Sigmoid colon (tissue), 6 donors: ENCODE measurements at regions not wholly inside any gene's neighbourhood (a gene's known extent, or its start where the extent isn't known, plus 50 kb on each side); places are given as distances from the start of the nearest gene placed in this dataset.
A peak's percentile ranks its signal among the peaks of the same experiment; 100 is the strongest.

Source experiments
- DNase-seq: peaks from one replicate; pipeline ENCODE4 v3.0.0-alpha.2; 2019
- H3K27ac ChIP-seq, 4 donors: fragments of 200-600 bp; sonication (generic); one replicate each; pipeline ENCODE4 v1.5.1; 2016 to 2019; ENCODE audit warnings: mild to moderate bottlenecking in 1 of 4
- H3K27me3 ChIP-seq, 3 donors: fragments of 200-600 bp; sonication (generic); one replicate each; pipeline ENCODE4 v1.5.1; 2019; ENCODE audit warnings: mild to moderate bottlenecking in 1 of 3
- H3K36me3 ChIP-seq, 4 donors: fragments of 200-600 bp; sonication (generic); one replicate each; pipeline ENCODE4 v1.5.1; 2016 to 2019
- H3K4me1 ChIP-seq, 4 donors: fragments of 200-600 bp; sonication (generic); one replicate each; pipeline ENCODE4 v1.5.1; 2017 to 2019
- H3K4me3 ChIP-seq, 4 donors: fragments of 200-600 bp; sonication (generic); one replicate each; pipeline ENCODE4 v1.5.1; 2017 to 2019; ENCODE audit warnings: mild to moderate bottlenecking in 2 of 4, moderate library complexity in 1 of 4
- H3K9me3 ChIP-seq, 4 donors: fragments of 200-600 bp in 3 of 4; sonication (generic) in 3 of 4; one replicate each; pipeline versions ENCODE4 v1.5.1 to v1.6.1; 2013 to 2019
- CTCF ChIP-seq, 4 experiments: fragments of 450-650 bp in 3 of 4; fragments of 200-600 bp in 1 of 4; IDR thresholded peaks; one replicate each; pipeline ENCODE4 v1.5.1; 2016 to 2019; ENCODE audit warnings: antibody characterized with exemption in 4 of 4, mild to moderate bottlenecking in 3 of 4, moderate library complexity in 2 of 4
- EP300 ChIP-seq, 4 donors: sonication (generic); formaldehyde crosslinking; IDR thresholded peaks; one replicate each; pipeline ENCODE4 v1.6.1; 2017; ENCODE audit warnings: antibody characterized with exemption in 4 of 4
- POLR2A ChIP-seq, 2 donors: fragments of 450-650 bp; IDR thresholded peaks; one replicate each; pipeline ENCODE4 v1.6.1; 2016; ENCODE audit warnings: antibody characterized with exemption in 2 of 2, mild to moderate bottlenecking in 2 of 2, moderate library complexity in 2 of 2
- POLR2AphosphoS5 ChIP-seq, 4 donors: sonication (generic); formaldehyde crosslinking; IDR thresholded peaks; one replicate each; pipeline ENCODE4 v1.6.1; 2017; ENCODE audit warnings: antibody characterized with exemption in 4 of 4
- WGBS, 2 donors: extraction: QIAGEN DNeasy Blood & Tissue Kit; methylation state at CpG; one replicate each; pipeline ENCODE4 v1.1.7; 2013; 5-methylcytosine and 5-hydroxymethylcytosine counted together
- intact Hi-C: fragments of 100-400 bp; cut with DNase I; formaldehyde crosslinking; loops from one replicate; pipeline ENCODE4 v1.15.1; 2023
- donor health status: healthy with polysubstance abuse.
- donor health status: healthy.

- Histone ChIP-seq H3K4me1 (no peaks in the 10 kb centered on the region), H3K9me3 (no peaks in the 10 kb centered on the region), H3K36me3 (no peaks in the 10 kb centered on the region), H3K27me3 (no peaks in the 10 kb centered on the region), H3K27ac (no peak overlapping the region), H3K4me3 (no peak overlapping the region)
- no peak for DNase-seq
- intact Hi-C loops: no loop called here
- 87 to 92% methylated on average over 8 of the region's 8 CpGs for WGBS, 2 donors
- TF ChIP-seq EP300 (IDR thresholded peaks at IDR 0.05) (no peak), POLR2AphosphoS5 (IDR thresholded peaks at IDR 0.05) (no peak), CTCF (IDR thresholded peaks at IDR 0.05) (no peak), POLR2A (IDR thresholded peaks at IDR 0.05) (no peak)
These were observed 151.2 kb downstream of the C12orf75 start for GRCh38 chr12:105481392-105482300.

GRCh38 chr12:105482951-105483350, 152.5 kb downstream of the C12orf75 start:
- H3K4me3 ChIP-seq: no peak overlapping the region
- H3K4me1 ChIP-seq: no peaks in the 10 kb centered on the region
- no peaks in the 10 kb centered on the region for H3K27me3 ChIP-seq
- TF ChIP-seq POLR2A (IDR thresholded peaks at IDR 0.05): no peak
- no peak for TF ChIP-seq POLR2AphosphoS5 (IDR thresholded peaks at IDR 0.05)
- TF ChIP-seq CTCF (IDR thresholded peaks at IDR 0.05): no peak
- TF ChIP-seq EP300 (IDR thresholded peaks at IDR 0.05): no peak
- WGBS, 2 donors: 60 to 61% methylated on average over 1 of the region's 1 CpG
- no peak for DNase-seq
- H3K27ac ChIP-seq: no peak overlapping the region
- H3K9me3 ChIP-seq: no peaks in the 10 kb centered on the region
- intact Hi-C loops: no loop called here
- no peaks in the 10 kb centered on the region for H3K36me3 ChIP-seq

GRCh38 chr12:105483691-105484090, 153.2 kb downstream of the C12orf75 start:
- H3K36me3 ChIP-seq: no peaks in the 10 kb centered on the region
- intact Hi-C loops: no loop called here
- H3K27me3 ChIP-seq: no peaks in the 10 kb centered on the region
- no peak for TF ChIP-seq EP300 (IDR thresholded peaks at IDR 0.05)
- no peak for TF ChIP-seq POLR2A (IDR thresholded peaks at IDR 0.05)
- TF ChIP-seq POLR2AphosphoS5 (IDR thresholded peaks at IDR 0.05): no peak
- no peak for TF ChIP-seq CTCF (IDR thresholded peaks at IDR 0.05)
- no peaks in the 10 kb centered on the region for H3K4me1 ChIP-seq
- peak overlapping the region in 1 of 4 donors; percentile 44 for H3K27ac ChIP-seq
- no peaks in the 10 kb centered on the region for H3K9me3 ChIP-seq
- H3K4me3 ChIP-seq: no peak overlapping the region
- DNase-seq: no peak

- intact Hi-C loops: no loop called here
- Histone ChIP-seq H3K4me1 (no peaks in the 10 kb centered on the region), H3K36me3 (no peaks in the 10 kb centered on the region), H3K27me3 (no peaks in the 10 kb centered on the region), H3K4me3 (no peak overlapping the region), H3K27ac (no peak overlapping the region), H3K9me3 (no peaks in the 10 kb centered on the region)
- 73 to 80% methylated on average over 8 of the region's 8 CpGs for WGBS, 2 donors
- no peak for DNase-seq
- TF ChIP-seq POLR2A (IDR thresholded peaks at IDR 0.05) (no peak), CTCF (IDR thresholded peaks at IDR 0.05) (no peak), POLR2AphosphoS5 (IDR thresholded peaks at IDR 0.05) (peak in 1 of 4 donors; percentile 7)
These were observed 154.9 kb downstream of the C12orf75 start for GRCh38 chr12:105485321-105485910.
